Ascending aorta (tissue), 2 donors: ENCODE measurements at regions not wholly inside any gene's neighbourhood (a gene's known extent, or its start where the extent isn't known, plus 50 kb on each side); places are given as distances from the start of the nearest gene placed in this dataset.

Source experiments
- DNase-seq, 2 donors: peaks; one replicate each; pipeline ENCODE4 v3.0.0-alpha.2; 2019; ENCODE audit warnings: low spot score in 2 of 2
- H3K27ac ChIP-seq, 2 donors: fragments of 200-600 bp; sonication (generic); one replicate each; pipeline ENCODE4 v1.5.1; 2016 to 2017; ENCODE audit warnings: mild to moderate bottlenecking in 1 of 2
- H3K27me3 ChIP-seq: fragments of 200-600 bp; sonication (generic); one replicate; pipeline ENCODE4 v1.5.1; 2017
- H3K36me3 ChIP-seq, 2 donors: fragments of 200-600 bp; sonication (generic); one replicate each; pipeline ENCODE4 v1.5.1; 2016
- H3K4me1 ChIP-seq, 2 donors: fragments of 200-600 bp; sonication (generic); one replicate each; pipeline ENCODE4 v1.5.1; 2016 to 2017; ENCODE audit warnings: mild to moderate bottlenecking in 1 of 2
- H3K4me3 ChIP-seq, 2 donors: fragments of 200-600 bp; sonication (generic); one replicate each; pipeline ENCODE4 v1.5.1; 2016 to 2017; ENCODE audit warnings: mild to moderate bottlenecking in 1 of 2
- H3K9me3 ChIP-seq, 2 donors: fragments of 200-600 bp; sonication (generic); one replicate each; pipeline ENCODE4 v1.5.1; 2016
- CTCF ChIP-seq, 3 experiments: fragments of 200-600 bp in 2 of 3; fragments of 450-650 bp in 1 of 3; sonication (generic) in 2 of 3; IDR thresholded peaks; one replicate each; pipeline ENCODE4 v1.5.1; 2016 to 2019; ENCODE audit warnings: antibody characterized with exemption in 3 of 3, mild to moderate bottlenecking in 1 of 3, moderate library complexity in 1 of 3
- intact Hi-C: fragments of 100-400 bp; cut with DNase I; formaldehyde crosslinking; loops from one replicate; pipeline ENCODE4 v1.15.1; 2023

GRCh38 chr13:107976628-107977027, 238.7 kb downstream of the LIG4 start:
- H3K4me3 ChIP-seq, result no peak overlapping the region
- TF ChIP-seq CTCF (IDR thresholded peaks at IDR 0.05), result no peak
- H3K9me3 ChIP-seq, result no peaks in the 10 kb centered on the region
- intact Hi-C loops, result no loop called here
- no peak for DNase-seq
- no peaks in the 10 kb centered on the region for H3K36me3 ChIP-seq
- H3K27ac ChIP-seq, result no peak overlapping the region
- H3K4me1 ChIP-seq, result no peaks in the 10 kb centered on the region
- no peaks in the 10 kb centered on the region for H3K27me3 ChIP-seq

GRCh38 chr13:107974409-107974808, 240.9 kb downstream of the LIG4 start:
- Histone ChIP-seq H3K36me3 (no peaks in the 10 kb centered on the region), H3K4me1 (no peaks in the 10 kb centered on the region), H3K27me3 (no peaks in the 10 kb centered on the region), H3K27ac (no peak overlapping the region), H3K9me3 (no peaks in the 10 kb centered on the region), H3K4me3 (no peak overlapping the region)
- intact Hi-C loops, result no loop called here
- no peak for DNase-seq
- TF ChIP-seq CTCF (IDR thresholded peaks at IDR 0.05), result no peak

GRCh38 chr13:107969546-107969945, 245.8 kb downstream of the LIG4 start:
- H3K27ac ChIP-seq, result no peak overlapping the region
- H3K4me1 ChIP-seq, result no peaks in the 10 kb centered on the region
- H3K36me3 ChIP-seq, result no peaks in the 10 kb centered on the region
- no peak overlapping the region for H3K4me3 ChIP-seq
- DNase-seq, result no peak
- intact Hi-C loops, result no loop called here
- TF ChIP-seq CTCF (IDR thresholded peaks at IDR 0.05), result no peak
- H3K27me3 ChIP-seq, result no peaks in the 10 kb centered on the region
- H3K9me3 ChIP-seq, result no peaks in the 10 kb centered on the region

GRCh38 chr13:107968470-107968869, 246.9 kb downstream of the LIG4 start:
- Histone ChIP-seq H3K4me1 (no peaks in the 10 kb centered on the region), H3K9me3 (no peaks in the 10 kb centered on the region), H3K4me3 (no peak overlapping the region), H3K27ac (no peak overlapping the region), H3K27me3 (no peaks in the 10 kb centered on the region), H3K36me3 (no peaks in the 10 kb centered on the region)
- no peak for TF ChIP-seq CTCF (IDR thresholded peaks at IDR 0.05)
- no peak for DNase-seq
- intact Hi-C loops, result no loop called here

GRCh38 chr13:107964395-107964794, 250.9 kb downstream of the LIG4 start:
- Histone ChIP-seq H3K27ac (no peak overlapping the region), H3K4me3 (no peak overlapping the region), H3K4me1 (no peaks in the 10 kb centered on the region), H3K36me3 (no peaks in the 10 kb centered on the region), H3K9me3 (no peaks in the 10 kb centered on the region), H3K27me3 (no peaks in the 10 kb centered on the region)
- no peak for TF ChIP-seq CTCF (IDR thresholded peaks at IDR 0.05)
- intact Hi-C loops, result no loop called here
- DNase-seq, result no peak

- TF ChIP-seq CTCF (IDR thresholded peaks at IDR 0.05), result no peak
Observed at GRCh38 chr13:107961849-107962608, 253.3 kb downstream of the LIG4 start.

More at GRCh38 chr13:107961849-107962608, 253.3 kb downstream of the LIG4 start:
- no peak for DNase-seq
- H3K4me1 ChIP-seq, result no peaks in the 10 kb centered on the region
- H3K27ac ChIP-seq, result no peak overlapping the region
- intact Hi-C loops, result no loop called here
- no peak overlapping the region for H3K4me3 ChIP-seq
- H3K9me3 ChIP-seq, result no peaks in the 10 kb centered on the region
- no peaks in the 10 kb centered on the region for H3K27me3 ChIP-seq
- H3K36me3 ChIP-seq, result no peaks in the 10 kb centered on the region
